VCaP (cell line): ENCODE measurements at regions not wholly inside any gene's neighbourhood (a gene's known extent, or its start where the extent isn't known, plus 50 kb on each side); places are given as distances from the start of the nearest gene placed in this dataset.
"Not testable (repeated sequence)": the region's sequence is repeated elsewhere in the genome, so short reads cannot be mapped to it uniquely, and the experiment has no call there.

ENCODE experiments used
- H3K27ac ChIP-seq: fragments of 450-650 bp; 2 replicates; pipeline ENCODE4 v1.5.1; 2017
- CTCF ChIP-seq: fragments of 450-650 bp; conservative IDR thresholded peaks from 2 replicates; pipeline ENCODE4 v1.5.1; 2017; ENCODE audit warnings: mild to moderate bottlenecking, moderate library complexity

DNA sequence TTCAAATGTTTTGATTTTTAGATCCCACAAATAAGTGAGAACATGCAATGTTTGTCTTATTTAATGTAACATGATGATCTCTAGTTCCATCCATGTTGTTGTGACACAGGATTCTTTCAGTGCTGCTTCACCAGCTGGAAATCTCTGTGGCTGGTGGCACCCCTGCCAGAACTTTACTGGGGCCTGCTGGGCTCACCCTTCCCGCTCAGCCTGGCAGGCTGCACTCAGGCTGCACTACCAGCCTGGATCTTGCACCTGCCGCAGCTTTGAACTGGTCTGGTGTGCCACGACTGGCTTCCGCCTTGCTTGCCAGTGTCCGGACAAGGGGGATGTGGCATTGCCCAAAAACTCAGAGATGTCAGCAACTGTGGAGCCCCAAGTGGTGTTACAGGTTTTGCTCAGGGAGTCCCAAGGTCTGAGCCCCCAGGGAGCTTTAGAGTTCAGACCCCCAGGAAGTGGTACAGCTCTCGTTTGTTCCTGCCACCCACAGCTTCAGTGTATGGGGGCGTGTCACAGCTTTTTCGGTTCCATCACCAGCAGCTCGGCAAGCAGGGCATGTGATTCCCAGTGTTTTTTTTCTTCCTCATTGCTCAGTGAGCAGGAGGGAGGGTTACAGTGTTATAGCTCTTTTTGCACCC is 72.3 kb upstream of the SYNCRIP start:
- H3K27ac ChIP-seq, result no peak overlapping the region
- TF ChIP-seq CTCF, result no peak

- no peak overlapping the region for H3K27ac ChIP-seq
- no peak for TF ChIP-seq CTCF
Measured at GRCh38 chr6:85712346-85712745, 69.7 kb upstream of the SYNCRIP start.

DNA sequence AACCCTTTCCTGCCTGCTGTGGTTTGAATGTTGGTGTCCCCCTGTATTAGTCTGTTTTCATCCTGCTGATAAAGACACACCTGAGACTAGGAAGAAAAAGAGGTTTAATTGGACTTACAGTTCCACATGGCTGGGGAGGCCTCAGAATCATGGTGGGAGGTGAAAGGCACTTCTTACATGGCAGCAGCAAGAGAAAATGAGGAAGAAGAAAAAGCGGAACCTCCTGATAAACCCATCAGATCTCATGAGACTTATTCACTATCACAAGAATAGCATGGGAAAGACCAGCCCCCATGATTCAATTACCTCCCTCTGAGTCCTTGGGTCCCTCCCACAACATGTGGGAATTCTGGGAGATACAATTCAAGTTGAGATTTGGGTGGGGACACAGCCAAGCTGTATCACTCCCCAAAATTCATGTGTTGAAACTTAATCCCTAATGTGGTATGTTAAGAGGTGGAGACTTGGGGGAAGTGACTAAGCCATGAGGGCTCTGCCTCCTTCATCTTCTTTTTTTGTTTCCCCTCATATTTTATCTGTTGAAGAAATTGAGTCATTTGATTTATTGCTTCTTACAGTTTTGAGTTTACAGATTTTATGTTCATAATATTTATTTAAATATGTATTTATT is 64.9 kb upstream of the SYNCRIP start:
- H3K27ac ChIP-seq, result not testable (repeated sequence)

GRCh38 chr6:85706272-85706671 is 63.6 kb upstream of the SYNCRIP start:
- TF ChIP-seq CTCF, result no peak
- H3K27ac ChIP-seq, result no peak overlapping the region

- H3K27ac ChIP-seq, result no peak overlapping the region
- TF ChIP-seq CTCF, result no peak
Measured at GRCh38 chr6:85705220-85705619, 62.5 kb upstream of the SYNCRIP start.

- no peak overlapping the region for H3K27ac ChIP-seq
- TF ChIP-seq CTCF, result no peak
Measured at GRCh38 chr6:85703406-85703805, 60.7 kb upstream of the SYNCRIP start.
